GM12865 (cell line): ENCODE measurements at regions not wholly inside any gene's neighbourhood (a gene's known extent, or its start where the extent isn't known, plus 50 kb on each side); places are given as distances from the start of the nearest gene placed in this dataset.

Source experiments
- DNase-seq: peaks from one replicate; pipeline ENCODE4 v3.0.0; 2010; ENCODE audit warnings: low read depth
- H3K4me3 ChIP-seq: 2 replicates; pipeline ENCODE4 v1.5.1; 2011; ENCODE audit warnings: mild to moderate bottlenecking, low read depth, low read length, control low read depth
- TF ChIP-seq, protein P1 (sequence below): IDR thresholded peaks from 2 replicates; pipeline ENCODE4 v1.5.1; 2011; ENCODE audit warnings: low read length, control low read depth, low read depth, inconsistent platforms; ENCODE audit not compliant: insufficient read depth; ENCODE audit errors: missing control alignments

DNA sequence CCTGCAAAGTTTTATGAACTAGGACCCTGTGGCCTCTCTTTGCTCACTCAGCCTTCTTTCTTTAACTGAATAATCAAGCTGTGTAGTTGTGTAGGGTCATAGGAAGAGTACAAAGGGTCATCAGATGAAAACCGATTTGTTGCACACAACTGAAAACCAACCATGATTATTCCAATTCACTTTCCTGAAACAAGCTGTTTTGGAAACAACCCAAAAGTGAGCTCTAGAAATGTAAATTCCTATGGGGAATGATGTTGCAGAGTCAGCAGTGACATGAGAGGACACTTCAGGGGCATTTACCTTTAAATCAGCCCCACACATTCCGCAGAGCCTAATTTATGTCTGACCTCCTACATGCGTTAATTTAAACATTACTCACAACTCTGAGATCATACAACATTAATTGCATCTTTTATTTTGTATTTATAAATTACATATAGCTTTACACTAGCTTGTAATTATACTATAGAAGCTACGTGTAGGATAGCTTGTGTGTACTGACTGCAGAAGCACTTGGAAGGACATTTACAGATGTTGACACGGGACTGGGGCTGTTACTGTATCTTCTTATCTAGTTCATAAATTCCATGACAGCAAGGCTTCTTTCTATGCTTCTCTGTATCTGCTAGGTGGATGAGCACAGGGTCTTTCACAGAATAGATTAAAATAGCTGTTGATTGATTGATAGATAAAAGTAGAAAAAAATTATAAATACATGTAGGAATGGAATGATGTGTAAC lies 139.9 kb upstream of the AKR1E2 start:
- TF ChIP-seq, protein P1, sequence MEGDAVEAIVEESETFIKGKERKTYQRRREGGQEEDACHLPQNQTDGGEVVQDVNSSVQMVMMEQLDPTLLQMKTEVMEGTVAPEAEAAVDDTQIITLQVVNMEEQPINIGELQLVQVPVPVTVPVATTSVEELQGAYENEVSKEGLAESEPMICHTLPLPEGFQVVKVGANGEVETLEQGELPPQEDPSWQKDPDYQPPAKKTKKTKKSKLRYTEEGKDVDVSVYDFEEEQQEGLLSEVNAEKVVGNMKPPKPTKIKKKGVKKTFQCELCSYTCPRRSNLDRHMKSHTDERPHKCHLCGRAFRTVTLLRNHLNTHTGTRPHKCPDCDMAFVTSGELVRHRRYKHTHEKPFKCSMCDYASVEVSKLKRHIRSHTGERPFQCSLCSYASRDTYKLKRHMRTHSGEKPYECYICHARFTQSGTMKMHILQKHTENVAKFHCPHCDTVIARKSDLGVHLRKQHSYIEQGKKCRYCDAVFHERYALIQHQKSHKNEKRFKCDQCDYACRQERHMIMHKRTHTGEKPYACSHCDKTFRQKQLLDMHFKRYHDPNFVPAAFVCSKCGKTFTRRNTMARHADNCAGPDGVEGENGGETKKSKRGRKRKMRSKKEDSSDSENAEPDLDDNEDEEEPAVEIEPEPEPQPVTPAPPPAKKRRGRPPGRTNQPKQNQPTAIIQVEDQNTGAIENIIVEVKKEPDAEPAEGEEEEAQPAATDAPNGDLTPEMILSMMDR: no peak
- no peak for DNase-seq

DNA sequence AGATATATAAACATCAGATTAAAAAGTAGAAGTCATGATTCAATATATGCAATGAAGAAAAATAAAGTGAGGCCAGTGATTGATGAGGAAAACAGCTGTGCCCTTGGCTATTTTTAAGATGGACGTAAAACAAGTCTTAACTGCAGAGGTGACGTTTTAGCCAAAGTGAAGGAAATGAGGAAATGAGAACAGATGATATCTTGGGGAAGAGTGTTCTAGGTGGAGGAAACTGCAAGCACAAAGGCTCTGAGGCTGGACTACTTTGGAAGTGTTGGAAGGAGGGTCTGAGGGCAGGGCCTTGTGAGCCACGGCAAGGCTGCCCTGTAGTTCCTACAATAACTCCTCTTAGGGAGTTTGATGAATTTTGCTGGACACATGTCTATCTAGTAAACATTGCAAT lies 140.5 kb upstream of the AKR1E2 start:
- TF ChIP-seq, protein P1: no peak
- H3K4me3 ChIP-seq: no peak overlapping the region
- no peak for DNase-seq

More for the DNA sequence above, 139.9 kb upstream of the AKR1E2 start:
- no peak overlapping the region for H3K4me3 ChIP-seq

DNA sequence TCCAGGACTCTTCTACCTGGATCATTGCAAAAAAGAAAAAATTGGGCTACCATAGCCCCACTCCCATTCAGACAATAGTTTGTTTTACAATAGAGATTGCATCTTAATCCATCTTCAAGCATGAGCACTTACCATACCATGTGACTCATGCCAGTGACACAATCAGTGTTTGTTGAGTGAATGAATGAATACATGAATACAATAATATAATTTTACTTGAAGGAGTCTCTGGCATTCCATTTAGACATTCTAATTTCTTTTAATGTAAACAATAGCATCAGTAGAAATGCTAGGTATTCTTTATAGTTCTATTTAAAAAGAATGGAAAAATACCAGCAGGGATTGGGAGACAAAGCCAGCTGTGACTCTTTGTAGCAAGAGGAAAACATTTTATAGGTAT lies 141.6 kb upstream of the AKR1E2 start:
- no peak overlapping the region for H3K4me3 ChIP-seq
- no peak for DNase-seq
- TF ChIP-seq, protein P1: no peak

DNA sequence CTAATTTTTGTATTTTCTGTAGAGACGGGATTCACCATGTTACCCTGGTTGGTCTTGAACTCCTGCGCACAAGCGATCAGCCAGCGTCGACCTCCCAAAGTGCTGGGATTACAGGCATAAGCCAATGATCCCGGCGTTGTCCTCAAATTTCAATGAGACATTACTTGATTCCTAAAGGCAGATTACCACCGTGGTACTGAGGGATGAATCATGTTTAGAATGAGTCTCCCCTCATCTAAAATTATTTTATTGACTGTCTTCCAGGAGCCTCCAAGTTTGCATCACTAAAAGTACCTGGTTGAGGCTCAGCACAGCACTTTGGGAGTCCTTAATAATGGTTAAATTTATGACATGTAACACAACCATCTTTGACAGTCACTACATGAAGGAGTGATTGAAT lies 142.2 kb upstream of the AKR1E2 start:
- no peak for DNase-seq
- no peak overlapping the region for H3K4me3 ChIP-seq
- TF ChIP-seq, protein P1: no peak

DNA sequence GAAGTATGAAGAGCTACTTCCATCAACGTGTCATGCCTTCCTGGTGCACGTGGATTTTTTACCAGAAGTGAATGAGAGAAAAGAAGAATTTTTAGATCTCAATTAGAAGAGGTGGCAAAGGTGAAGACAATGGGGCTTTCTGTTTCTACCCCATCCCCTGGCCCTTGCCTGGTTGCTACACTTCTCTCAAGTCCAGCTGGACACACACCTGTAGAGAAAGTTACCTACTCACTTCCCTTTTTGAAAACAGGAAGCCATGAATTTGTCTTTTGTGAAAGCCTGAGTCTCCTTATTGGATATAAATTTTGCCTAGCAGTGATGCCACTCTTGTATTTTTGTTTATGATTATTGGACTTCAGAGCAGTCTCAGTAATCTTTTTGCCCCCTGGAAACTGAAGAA lies 142.9 kb upstream of the AKR1E2 start:
- TF ChIP-seq, protein P1: no peak
- no peak overlapping the region for H3K4me3 ChIP-seq
- no peak for DNase-seq

DNA sequence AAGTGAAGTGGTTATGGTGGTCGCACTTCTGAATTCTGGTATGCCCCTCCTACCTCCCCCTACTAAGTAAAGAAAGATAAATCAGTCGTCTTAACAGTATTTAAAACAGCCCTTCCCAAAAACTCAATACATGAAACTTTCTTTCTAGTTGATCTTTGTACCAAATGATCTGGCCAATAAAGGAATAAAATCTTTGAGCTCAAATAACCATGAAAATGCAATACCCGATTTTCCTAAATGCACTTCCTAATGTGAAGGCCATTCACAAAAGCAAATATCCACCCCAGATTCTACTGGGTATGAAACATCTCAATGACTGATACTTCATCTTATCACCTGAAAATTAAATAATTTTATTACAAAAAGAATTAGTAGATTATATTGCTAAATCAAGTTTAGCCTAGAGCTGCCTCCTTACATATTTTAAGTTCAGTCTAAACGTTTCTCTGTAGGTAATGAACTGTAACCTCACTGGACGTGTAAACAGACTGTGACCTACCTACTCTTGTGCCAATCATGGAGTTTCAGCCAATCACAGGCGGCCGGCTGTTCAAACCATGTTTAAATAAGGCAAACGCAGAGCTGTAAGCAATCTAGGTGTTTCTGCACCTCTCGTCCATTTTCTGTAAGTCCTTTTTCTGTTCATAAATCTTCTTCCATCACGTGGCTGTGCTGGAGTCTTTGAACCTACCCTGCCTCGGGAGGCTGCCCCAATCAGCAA lies 146.9 kb upstream of the AKR1E2 start:
- no peak overlapping the region for H3K4me3 ChIP-seq
- TF ChIP-seq, protein P1: no peak
- no peak for DNase-seq
